ENCODE measurements at regions not wholly inside any gene's neighbourhood (a gene's known extent, or its start where the extent isn't known, plus 50 kb on each side); places are given as distances from the start of the nearest gene placed in this dataset.

- TF ChIP-seq CTCF (IDR thresholded peaks at IDR 0.05; ENCODE audit: low read depth, low read length, missing input control) (no peak), SP1 (IDR thresholded peaks at IDR 0.05) (no peak), GABPA (IDR thresholded peaks at IDR 0.05 in 1 of 2, conservative IDR thresholded peaks at IDR 0.05 in 1 of 2) (no peak), ATF3 (IDR thresholded peaks at IDR 0.05) (no peak), TAF1 (conservative IDR thresholded peaks at IDR 0.05) (no peak), REST (IDR thresholded peaks at IDR 0.05) (no peak)
Measured at GRCh38 chr6:144588697-144589325, 303.7 kb downstream of the UTRN start.

All from liver (tissue), 3 donors.